ENCODE measurements at regions not wholly inside any gene's neighbourhood (a gene's known extent, or its start where the extent isn't known, plus 50 kb on each side); places are given as distances from the start of the nearest gene placed in this dataset.
"Not testable (repeated sequence)": the region's sequence is repeated elsewhere in the genome, so short reads cannot be mapped to it uniquely, and the experiment has no call there.

- no peak for DNase-seq
Observed at GRCh38 chr9:73053543-73053942, 98.1 kb upstream of the ANXA1 start.

GRCh38 chr9:73050887-73051550 lies 98.2 kb upstream of the ALDH1A1 start:
- DNase-seq, result no peak

GRCh38 chr9:73050065-73050816 lies 97.4 kb upstream of the ALDH1A1 start:
- no peak for DNase-seq

DNA sequence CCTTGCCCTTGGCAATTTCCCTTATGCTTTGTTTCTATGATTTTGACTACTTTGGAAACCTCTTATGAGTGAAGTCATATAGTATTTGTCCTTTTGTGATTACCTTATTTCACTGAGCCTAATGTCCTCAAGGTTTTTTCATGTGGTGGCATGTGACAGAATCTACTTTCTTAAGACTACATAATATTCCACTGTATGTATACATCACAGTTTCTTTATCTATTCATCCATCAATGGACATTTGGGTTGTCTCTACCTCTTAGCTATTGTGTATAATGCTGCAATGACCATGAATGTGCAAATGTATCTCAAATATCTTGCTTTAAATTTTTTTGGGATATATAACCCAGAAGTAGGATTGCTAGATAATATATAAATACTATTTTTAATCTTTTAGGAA lies 96.4 kb upstream of the ALDH1A1 start:
- no peak for DNase-seq

- no peak for DNase-seq
Observed at GRCh38 chr9:73046769-73047168, 93.9 kb upstream of the ALDH1A1 start.

- not testable (repeated sequence) for DNase-seq
Observed at GRCh38 chr9:73044776-73045175, 91.9 kb upstream of the ALDH1A1 start.

GRCh38 chr9:73042155-73042554 lies 89.3 kb upstream of the ALDH1A1 start:
- DNase-seq, result no peak

DNA sequence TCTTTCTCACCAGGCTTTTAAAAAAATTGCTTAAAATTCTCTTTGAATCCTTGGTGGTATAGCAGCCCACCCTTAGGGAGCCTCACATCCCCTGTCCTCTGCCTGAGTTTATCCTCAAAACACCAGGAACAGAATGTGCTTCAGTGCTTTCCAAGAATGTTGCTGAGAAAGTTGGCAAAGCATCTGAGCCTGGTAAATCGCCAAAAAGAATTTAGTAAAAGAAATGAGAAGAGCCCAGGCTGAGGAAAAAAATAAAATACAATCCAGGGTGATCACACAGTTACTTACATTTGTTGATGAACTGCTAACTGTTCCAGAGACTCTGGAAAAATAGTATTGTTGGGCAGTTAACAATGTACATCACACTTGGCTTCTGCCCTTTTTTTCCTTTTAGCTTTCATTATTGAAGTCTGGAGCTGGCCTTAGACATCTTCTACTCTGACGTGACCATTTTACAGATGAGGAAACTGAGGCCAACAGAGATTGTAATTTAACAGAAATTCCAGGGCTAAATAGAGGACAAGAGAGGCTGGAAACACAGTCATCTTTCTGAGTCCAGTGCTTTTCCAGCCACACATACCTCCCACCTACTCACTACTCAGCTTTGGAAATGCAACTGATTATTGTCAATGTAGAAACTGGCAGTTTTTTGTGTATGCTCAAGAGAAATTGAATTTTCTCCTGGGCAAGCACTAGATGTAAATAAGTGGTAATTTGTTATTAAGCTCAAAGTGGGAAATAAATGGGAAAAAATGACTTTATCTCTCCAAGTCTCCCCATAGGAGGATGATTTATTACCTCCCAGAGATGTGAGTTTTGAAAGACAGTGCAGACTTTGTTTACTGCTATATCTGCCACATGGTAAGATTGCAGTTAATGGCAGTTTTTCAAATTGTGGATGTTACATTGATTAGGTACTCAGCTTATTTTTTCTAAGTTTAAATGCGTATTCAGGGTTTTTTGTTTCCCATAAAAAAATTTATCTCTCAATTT lies 86.7 kb upstream of the ALDH1A1 start:
- DNase-seq, result no peak

- no peak for DNase-seq
Observed at GRCh38 chr9:73038613-73039012, 85.8 kb upstream of the ALDH1A1 start.

GRCh38 chr9:73038089-73038509 lies 85.2 kb upstream of the ALDH1A1 start:
- DNase-seq, result no peak

GRCh38 chr9:73037613-73038012 lies 84.8 kb upstream of the ALDH1A1 start:
- DNase-seq, result no peak

DNA sequence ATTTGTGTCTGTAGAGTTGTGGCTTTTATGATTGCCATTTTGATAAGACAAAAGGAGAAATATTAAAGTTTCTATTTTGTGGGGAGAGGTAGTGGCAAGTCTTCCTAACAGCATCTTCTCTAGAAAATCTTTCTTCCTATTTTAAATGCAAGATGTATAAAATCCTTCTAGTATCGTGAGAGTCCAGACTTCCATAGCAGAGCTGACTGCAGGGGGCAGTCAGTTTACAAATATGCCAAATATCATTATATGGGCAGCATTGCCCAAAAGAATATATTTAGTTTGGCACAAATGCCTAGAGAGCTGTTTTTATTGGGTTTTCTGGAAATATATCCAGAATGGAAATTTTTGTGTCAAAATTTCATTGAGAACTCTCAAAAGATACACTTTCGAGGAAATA lies 82.1 kb upstream of the ALDH1A1 start:
- DNase-seq, result no peak

DNA sequence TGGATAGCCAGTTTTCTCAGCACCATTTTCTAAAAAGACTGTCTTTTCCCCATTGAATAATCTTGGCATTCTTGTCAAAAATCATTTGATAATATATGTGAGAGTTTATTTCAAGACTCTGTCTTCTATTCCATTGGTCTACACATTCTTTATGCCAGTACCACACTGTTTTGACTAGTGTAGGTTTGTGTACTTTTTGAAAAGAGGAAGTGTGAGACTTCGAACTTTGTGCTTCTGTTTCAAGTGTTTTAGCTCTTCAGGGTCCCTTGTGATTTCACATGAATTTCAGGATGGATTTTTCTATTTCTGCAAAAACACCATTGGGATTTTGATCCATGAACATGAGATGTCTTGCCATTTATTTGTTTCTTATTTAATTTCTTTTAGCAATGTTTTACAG lies 78.5 kb upstream of the ALDH1A1 start:
- no peak for DNase-seq

- DNase-seq, result no peak
Observed at GRCh38 chr9:73030370-73031030, 77.6 kb upstream of the ALDH1A1 start.

DNA sequence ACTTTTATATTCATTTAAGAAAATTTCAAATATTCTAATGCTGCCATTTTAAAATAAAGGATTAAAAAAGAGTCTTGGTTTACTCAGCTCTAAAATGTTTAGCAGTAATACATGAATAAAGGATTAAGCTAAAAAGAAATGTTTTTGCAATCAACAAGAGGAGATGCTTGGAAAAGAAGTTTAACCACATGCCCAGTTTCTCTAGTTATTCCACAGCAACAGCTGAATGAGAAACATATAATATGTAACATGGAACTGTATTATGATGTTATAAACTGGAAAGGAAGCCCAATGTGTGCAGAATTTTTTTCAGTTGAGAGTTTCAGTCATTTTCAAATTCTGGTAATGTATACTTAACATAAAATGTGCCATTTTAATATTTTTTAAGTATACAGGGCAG lies 76.5 kb upstream of the ALDH1A1 start:
- DNase-seq, result no peak

DNA sequence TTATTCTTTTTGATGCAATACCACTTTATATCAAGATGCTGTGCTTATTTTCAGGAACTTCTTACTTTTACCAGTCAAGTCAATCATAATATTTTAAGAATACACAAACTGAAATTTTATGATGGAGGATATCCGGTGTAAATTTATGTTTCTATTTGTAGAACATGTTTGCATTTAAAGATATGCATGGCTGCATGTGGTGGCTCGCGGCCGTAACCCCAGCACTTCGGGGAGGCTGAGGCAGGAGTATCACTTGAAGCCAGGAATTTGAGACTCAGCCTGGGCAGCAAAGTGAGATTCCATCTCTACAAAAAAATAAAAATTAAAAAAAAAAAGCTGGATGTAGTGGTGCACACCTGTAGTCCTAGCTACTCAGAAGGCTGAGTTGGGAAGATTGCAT lies 73.5 kb upstream of the ALDH1A1 start:
- no peak for DNase-seq

DNA sequence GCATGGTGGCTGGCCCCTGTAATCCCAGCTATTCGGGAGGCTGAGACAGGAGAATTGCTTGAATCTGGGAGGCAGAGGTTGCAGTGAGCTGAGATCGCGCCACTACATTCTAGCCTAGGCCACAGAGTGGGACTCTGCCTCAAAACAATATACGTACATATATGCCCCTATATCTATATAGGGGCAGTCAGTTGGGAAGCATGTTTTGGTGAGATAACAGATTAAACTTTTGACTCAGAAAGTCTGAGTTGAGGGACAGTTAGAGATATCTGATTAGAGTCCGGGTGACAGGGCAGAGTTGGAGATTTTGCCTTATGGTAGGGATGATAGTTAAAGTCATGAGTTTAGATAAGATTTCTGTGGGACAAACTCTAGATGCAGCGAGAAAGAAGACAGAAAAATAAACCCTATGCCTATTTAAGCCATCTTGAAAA lies 71.8 kb upstream of the ALDH1A1 start:
- no peak for DNase-seq

- peak; percentile 54 for DNase-seq
Observed at GRCh38 chr9:73023025-73023541, 70.2 kb upstream of the ALDH1A1 start.

DNA sequence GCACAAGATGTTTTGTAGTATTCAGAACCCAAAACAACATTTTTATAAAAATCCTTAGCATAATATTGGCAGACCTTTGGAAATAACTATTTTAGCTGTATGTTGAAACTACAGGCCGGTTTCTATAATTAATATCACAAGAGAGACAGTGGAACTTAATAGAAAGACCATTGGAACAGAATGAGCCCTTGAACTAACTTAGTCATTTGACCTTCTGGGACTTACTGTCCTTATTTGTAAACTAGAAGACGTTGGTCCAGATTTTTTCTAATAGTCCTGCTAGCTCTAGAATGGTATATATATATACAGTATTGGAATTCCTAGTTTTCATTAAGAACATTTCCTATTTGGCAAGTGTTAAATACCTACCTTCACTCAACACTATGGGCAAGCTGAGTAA lies 69.5 kb upstream of the ALDH1A1 start:
- DNase-seq, result no peak

DNA sequence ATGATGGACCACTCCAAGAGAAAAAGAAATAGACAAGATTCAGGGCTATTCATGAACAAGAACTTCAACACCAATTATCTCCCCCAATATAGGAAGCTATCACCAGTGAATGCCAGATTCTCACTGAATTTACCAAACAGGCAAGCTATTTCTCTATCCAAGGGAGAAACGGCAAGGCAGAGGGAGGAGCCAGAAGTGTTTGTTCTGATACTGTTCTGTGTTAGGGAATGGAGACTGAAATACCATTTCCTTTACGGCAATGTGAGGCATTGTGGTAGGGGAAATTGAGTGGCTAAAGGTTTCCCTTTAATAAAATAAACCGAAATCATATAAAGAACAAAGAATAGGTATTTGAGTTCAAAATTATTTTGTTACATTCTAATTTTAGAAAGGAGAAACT lies 68.0 kb upstream of the ALDH1A1 start:
- no peak for DNase-seq

GRCh38 chr9:73014011-73014410 lies 61.2 kb upstream of the ALDH1A1 start:
- no peak for DNase-seq

DNA sequence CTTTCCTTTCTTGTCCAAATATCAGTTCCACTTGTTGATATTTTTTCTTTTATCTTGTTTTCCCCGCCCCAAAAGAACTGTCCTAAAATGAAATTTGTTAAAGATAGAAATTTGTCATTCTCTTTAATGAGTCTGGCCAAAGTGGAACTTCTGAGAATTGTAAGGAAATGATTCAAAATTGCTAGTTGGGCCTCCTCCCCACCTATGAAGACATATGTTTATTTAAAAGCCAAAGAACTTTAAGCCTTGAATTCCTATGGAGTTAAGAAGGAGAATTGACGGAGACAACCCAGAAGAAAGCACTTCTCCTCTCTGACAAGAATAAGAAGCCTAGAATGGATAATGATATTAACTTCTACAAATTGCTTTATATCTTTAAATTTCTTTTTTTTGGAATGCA lies 59.1 kb upstream of the ALDH1A1 start:
- DNase-seq, result no peak

Measured in NCI-H2029 (cell line).